ENCODE measurements at regions not wholly inside any gene's neighbourhood (a gene's known extent, or its start where the extent isn't known, plus 50 kb on each side); places are given as distances from the start of the nearest gene placed in this dataset.

- DNase-seq (ENCODE audit: low spot score), result no peak
These were observed 149.6 kb upstream of the GULP1 start for GRCh38 chr2:188142088-188142487.

GRCh38 chr2:188142636-188143295 is 148.9 kb upstream of the GULP1 start:
- no peak for DNase-seq (ENCODE audit: low spot score)

GRCh38 chr2:188145885-188146284 is 145.8 kb upstream of the GULP1 start:
- DNase-seq (ENCODE audit: low spot score), result no peak

- DNase-seq (ENCODE audit: low spot score), result no peak
These were observed 144.8 kb upstream of the GULP1 start for GRCh38 chr2:188146888-188147287.

- no peak for DNase-seq (ENCODE audit: low spot score)
These were observed 140.0 kb upstream of the GULP1 start for GRCh38 chr2:188151670-188152069.

GRCh38 chr2:188158337-188159100 is 133.2 kb upstream of the GULP1 start:
- no peak for DNase-seq (ENCODE audit: low spot score)

- DNase-seq (ENCODE audit: low spot score), result no peak
These were observed 132.2 kb upstream of the GULP1 start for GRCh38 chr2:188159484-188159883.

- DNase-seq (ENCODE audit: low spot score), result no peak
These were observed 121.3 kb upstream of the GULP1 start for GRCh38 chr2:188170356-188170755.

GRCh38 chr2:188176620-188177019 is 115.1 kb upstream of the GULP1 start:
- DNase-seq (ENCODE audit: low spot score), result no peak

- DNase-seq (ENCODE audit: low spot score), result no peak
These were observed 110.4 kb upstream of the GULP1 start for GRCh38 chr2:188181067-188181838.

- DNase-seq (ENCODE audit: low spot score), result no peak
These were observed 109.8 kb upstream of the GULP1 start for GRCh38 chr2:188181884-188182283.

- DNase-seq (ENCODE audit: low spot score), result no peak
These were observed 103.9 kb upstream of the GULP1 start for GRCh38 chr2:188187726-188188125.

GRCh38 chr2:188189356-188189755 is 102.3 kb upstream of the GULP1 start:
- DNase-seq (ENCODE audit: low spot score), result no peak

GRCh38 chr2:188193230-188193629 is 98.4 kb upstream of the GULP1 start:
- no peak for DNase-seq (ENCODE audit: low spot score)

GRCh38 chr2:188196343-188197008 is 95.2 kb upstream of the GULP1 start:
- no peak for DNase-seq (ENCODE audit: low spot score)

- DNase-seq (ENCODE audit: low spot score), result no peak
These were observed 92.0 kb upstream of the GULP1 start for GRCh38 chr2:188199716-188200128.

- no peak for DNase-seq (ENCODE audit: low spot score)
These were observed 90.0 kb upstream of the GULP1 start for GRCh38 chr2:188201639-188202038.

- no peak for DNase-seq (ENCODE audit: low spot score)
These were observed 88.9 kb upstream of the GULP1 start for GRCh38 chr2:188202777-188203176.

GRCh38 chr2:188203776-188204175 is 87.9 kb upstream of the GULP1 start:
- no peak for DNase-seq (ENCODE audit: low spot score)

GRCh38 chr2:188204824-188205223 is 86.8 kb upstream of the GULP1 start:
- no peak for DNase-seq (ENCODE audit: low spot score)

- DNase-seq (ENCODE audit: low spot score), result no peak
These were observed 84.1 kb upstream of the GULP1 start for GRCh38 chr2:188207554-188207953.

- no peak for DNase-seq (ENCODE audit: low spot score)
These were observed 82.5 kb upstream of the GULP1 start for GRCh38 chr2:188209218-188209617.
